Breast epithelium (tissue), 3 donors: ENCODE measurements at regions not wholly inside any gene's neighbourhood (a gene's known extent, or its start where the extent isn't known, plus 50 kb on each side); places are given as distances from the start of the nearest gene placed in this dataset.

Experiments
- POLR2A ChIP-seq: fragments of 450-650 bp; IDR thresholded peaks from one replicate; pipeline ENCODE4 v1.6.1; 2016; ENCODE audit warnings: antibody characterized with exemption, mild to moderate bottlenecking, moderate library complexity
- TF ChIP-seq, protein P1 (sequence below), 3 donors: fragments of 450-650 bp; IDR thresholded peaks; one replicate each; pipeline ENCODE4 v1.5.1; 2016 to 2017; ENCODE audit warnings: antibody characterized with exemption in 3 of 3, mild to moderate bottlenecking in 3 of 3, moderate library complexity in 3 of 3

DNA sequence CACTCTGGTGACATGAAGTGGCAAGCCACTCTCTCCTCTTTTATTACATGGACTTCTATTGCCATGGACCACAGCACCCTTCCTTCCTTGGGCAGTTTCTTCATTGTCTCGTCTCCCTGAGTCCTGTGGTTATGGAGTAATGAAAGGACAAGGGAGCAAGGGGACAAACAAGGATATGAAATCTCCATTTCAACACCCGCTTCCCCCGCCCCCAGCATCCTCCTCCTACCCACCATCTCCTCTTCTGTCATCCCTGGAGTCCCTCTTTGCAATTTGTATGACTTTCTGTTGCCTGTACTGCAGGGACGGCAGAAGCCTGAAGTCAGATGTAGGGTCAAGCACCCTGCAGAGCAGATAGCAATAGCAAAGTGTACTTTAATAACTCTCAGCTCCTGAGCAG lies 300.7 kb upstream of the CLINT1 start:
- TF ChIP-seq, protein P1, sequence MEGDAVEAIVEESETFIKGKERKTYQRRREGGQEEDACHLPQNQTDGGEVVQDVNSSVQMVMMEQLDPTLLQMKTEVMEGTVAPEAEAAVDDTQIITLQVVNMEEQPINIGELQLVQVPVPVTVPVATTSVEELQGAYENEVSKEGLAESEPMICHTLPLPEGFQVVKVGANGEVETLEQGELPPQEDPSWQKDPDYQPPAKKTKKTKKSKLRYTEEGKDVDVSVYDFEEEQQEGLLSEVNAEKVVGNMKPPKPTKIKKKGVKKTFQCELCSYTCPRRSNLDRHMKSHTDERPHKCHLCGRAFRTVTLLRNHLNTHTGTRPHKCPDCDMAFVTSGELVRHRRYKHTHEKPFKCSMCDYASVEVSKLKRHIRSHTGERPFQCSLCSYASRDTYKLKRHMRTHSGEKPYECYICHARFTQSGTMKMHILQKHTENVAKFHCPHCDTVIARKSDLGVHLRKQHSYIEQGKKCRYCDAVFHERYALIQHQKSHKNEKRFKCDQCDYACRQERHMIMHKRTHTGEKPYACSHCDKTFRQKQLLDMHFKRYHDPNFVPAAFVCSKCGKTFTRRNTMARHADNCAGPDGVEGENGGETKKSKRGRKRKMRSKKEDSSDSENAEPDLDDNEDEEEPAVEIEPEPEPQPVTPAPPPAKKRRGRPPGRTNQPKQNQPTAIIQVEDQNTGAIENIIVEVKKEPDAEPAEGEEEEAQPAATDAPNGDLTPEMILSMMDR (IDR thresholded peaks at IDR 0.05): no peak
- no peak for TF ChIP-seq POLR2A
